Smooth muscle cell of the brain vasculature (primary cell): ENCODE measurements at regions not wholly inside any gene's neighbourhood (a gene's known extent, or its start where the extent isn't known, plus 50 kb on each side); places are given as distances from the start of the nearest gene placed in this dataset.

Experiments
- DNase-seq: peaks from one replicate; pipeline ENCODE4 v3.0.0-alpha.2; 2012; ENCODE audit warnings: low read depth, low spot score

- no peak for DNase-seq
Observed at GRCh38 chr20:4600308-4601014, 85.8 kb upstream of the PRNP start.

- DNase-seq = no peak
Observed at GRCh38 chr20:4597215-4597614, 89.0 kb upstream of the PRNP start.

GRCh38 chr20:4593149-4593525, 93.1 kb upstream of the PRNP start:
- DNase-seq = no peak

GRCh38 chr20:4592316-4593148, 93.7 kb upstream of the PRNP start:
- no peak for DNase-seq

GRCh38 chr20:4591975-4592315, 94.3 kb upstream of the PRNP start:
- DNase-seq = no peak

- DNase-seq = no peak
Observed at GRCh38 chr20:4585758-4586157, 100.5 kb upstream of the PRNP start.

- no peak for DNase-seq
Observed at GRCh38 chr20:4585104-4585753, 101.0 kb upstream of the PRNP start.

GRCh38 chr20:4584510-4584909, 101.7 kb upstream of the PRNP start:
- no peak for DNase-seq

- DNase-seq = no peak
Observed at GRCh38 chr20:4581838-4582237, 104.4 kb upstream of the PRNP start.

- DNase-seq = no peak
Observed at GRCh38 chr20:4578375-4578774, 107.9 kb upstream of the PRNP start.

GRCh38 chr20:4574356-4574690, 111.9 kb upstream of the PRNP start:
- DNase-seq = no peak

GRCh38 chr20:4573564-4574355, 112.5 kb upstream of the PRNP start:
- DNase-seq = peak; percentile 53

- DNase-seq = no peak
Observed at GRCh38 chr20:4571759-4572531, 114.3 kb upstream of the PRNP start.

- no peak for DNase-seq
Observed at GRCh38 chr20:4569865-4570264, 116.4 kb upstream of the PRNP start.

GRCh38 chr20:4569092-4569491, 117.2 kb upstream of the PRNP start:
- DNase-seq = no peak

- DNase-seq = no peak
Observed at GRCh38 chr20:4568361-4568959, 117.8 kb upstream of the PRNP start.

GRCh38 chr20:4567170-4567569, 119.1 kb upstream of the PRNP start:
- DNase-seq = no peak

- no peak for DNase-seq
Observed at GRCh38 chr20:4563534-4563933, 122.7 kb upstream of the PRNP start.

GRCh38 chr20:4563031-4563430, 123.2 kb upstream of the PRNP start:
- no peak for DNase-seq

- DNase-seq = no peak
Observed at GRCh38 chr20:4560667-4561066, 125.6 kb upstream of the PRNP start.

- no peak for DNase-seq
Observed at GRCh38 chr20:4559906-4560305, 126.3 kb upstream of the PRNP start.
